IMR-90 (cell line): ENCODE measurements at regions not wholly inside any gene's neighbourhood (a gene's known extent, or its start where the extent isn't known, plus 50 kb on each side); places are given as distances from the start of the nearest gene placed in this dataset.

Source experiments
- ATAC-seq: fragments of 200-7000 bp; cut with Tn5 transposase; 2 replicates; pipeline ENCODE4 v1.9.1; 2020; ENCODE audit warnings: low read depth, mild to moderate bottlenecking, moderate library complexity
- BruUV-seq: library from RNA; stranded (reverse); fragments of 400-500 nt; replicated peaks from 2 replicates; lab custom pipeline; 2021; lab: Mats Ljungman, UMichigan
- CTCF ChIA-PET: fragments of 300-600 bp; formaldehyde crosslinking; extraction: SDS; loops from one replicate; lab custom pipeline; 2021; ENCODE audit warnings: antibody characterized with exemption; lab: Yijun Ruan, JAX
- POLR2A ChIA-PET: fragments of 300-600 bp; sonication (Branson Sonifier 250); formaldehyde crosslinking; loops from one replicate; lab custom pipeline; 2022; ENCODE audit warnings: antibody characterized with exemption; ENCODE audit not compliant: unreplicated experiment; lab: Charles Lee
- DNase-seq: peaks from one replicate; pipeline ENCODE4 v3.0.0; 2013
- H2AFZ ChIP-seq: replicated peaks from 2 replicates; pipeline ENCODE3; 2013; ENCODE audit warnings: low read length, mild to moderate bottlenecking; ENCODE audit not compliant: poor library complexity
- H2AK5ac ChIP-seq: 2 replicates; pipeline ENCODE4 v1.6.1; 2013; ENCODE audit warnings: low read depth, low read length, inconsistent platforms
- H2AK9ac ChIP-seq: replicated peaks from 2 replicates; pipeline ENCODE3; 2013; ENCODE audit warnings: mild to moderate bottlenecking, low read depth, low read length, moderate library complexity; ENCODE audit not compliant: poor library complexity
- H2BK120ac ChIP-seq: 2 replicates; pipeline ENCODE4 v1.6.1; 2013; ENCODE audit warnings: low read depth, low read length, inconsistent platforms
- H2BK15ac ChIP-seq: 3 replicates; pipeline ENCODE4 v1.6.1; 2013; ENCODE audit warnings: low read depth, low read length, inconsistent platforms
- H2BK20ac ChIP-seq: 2 replicates; pipeline ENCODE4 v1.6.1; 2013; ENCODE audit warnings: low read depth, mild to moderate bottlenecking, inconsistent platforms, low read length, moderate library complexity
- H2BK5ac ChIP-seq: 2 replicates; pipeline ENCODE4 v1.6.1; 2013; ENCODE audit warnings: mild to moderate bottlenecking, low read depth, low read length, inconsistent platforms; ENCODE audit not compliant: poor library complexity, severe bottlenecking
- H3K14ac ChIP-seq: replicated peaks from 2 replicates; pipeline ENCODE4 v1.6.1; 2013; ENCODE audit warnings: low read depth, low read length, inconsistent platforms
- H3K18ac ChIP-seq: 2 replicates; pipeline ENCODE4 v1.6.1; 2013; ENCODE audit warnings: low read depth, low read length, control low read depth
- H3K23ac ChIP-seq: 2 replicates; pipeline ENCODE4 v1.6.1; 2013; ENCODE audit warnings: low read depth, low read length, inconsistent platforms
- H3K27ac ChIP-seq: 2 replicates; pipeline ENCODE4 v1.5.1; 2013; ENCODE audit warnings: mild to moderate bottlenecking, control low read depth, low read length; ENCODE audit not compliant: insufficient read depth
- H3K27me3 ChIP-seq: 2 replicates; pipeline ENCODE4 v1.6.1; 2013; ENCODE audit warnings: low read length; ENCODE audit not compliant: control insufficient read depth, insufficient read depth
- H3K36me3 ChIP-seq: 2 replicates; pipeline ENCODE4 v1.6.1; 2013; ENCODE audit warnings: low read length, mixed read lengths; ENCODE audit not compliant: control insufficient read depth, insufficient read depth
- H3K4ac ChIP-seq: 2 replicates; pipeline ENCODE4 v1.6.1; 2013; ENCODE audit warnings: low read depth, low read length, inconsistent platforms
- H3K4me1 ChIP-seq: 2 replicates; pipeline ENCODE4 v1.6.1; 2013; ENCODE audit warnings: low read length, mixed read lengths; ENCODE audit not compliant: control insufficient read depth, insufficient read depth
- H3K4me2 ChIP-seq: 2 replicates; pipeline ENCODE4 v1.6.1; 2013; ENCODE audit warnings: low read depth, mild to moderate bottlenecking, control low read depth, low read length, moderate library complexity
- H3K4me3 ChIP-seq: 2 replicates; pipeline ENCODE4 v1.5.1; 2013; ENCODE audit warnings: low read depth, mild to moderate bottlenecking, control low read depth, low read length, moderate library complexity; ENCODE audit not compliant: insufficient read depth
- H3K56ac ChIP-seq: 2 replicates; pipeline ENCODE4 v1.6.1; 2013; ENCODE audit warnings: low read length, inconsistent platforms; ENCODE audit not compliant: insufficient read depth; ENCODE audit errors: extremely low read depth
- H3K79me1 ChIP-seq, 2 experiments: 2 replicates each; pipeline ENCODE4 v1.6.1; 2013; ENCODE audit warnings: low read length in 2 of 2, inconsistent platforms in 1 of 2, low read depth in 1 of 2
- H3K9ac ChIP-seq: 2 replicates; pipeline ENCODE4 v1.6.1; 2013; ENCODE audit warnings: low read depth, low read length, control low read depth
- H3K9me1 ChIP-seq: 2 replicates; pipeline ENCODE4 v1.6.1; 2013; ENCODE audit warnings: low read length, inconsistent platforms; ENCODE audit not compliant: insufficient read depth
- H3K9me3 ChIP-seq: 2 replicates; pipeline ENCODE4 v1.6.1; 2013; ENCODE audit warnings: low read length; ENCODE audit not compliant: control insufficient read depth, insufficient read depth
- H4K20me1 ChIP-seq: 2 replicates; pipeline ENCODE4 v1.6.1; 2013; ENCODE audit warnings: low read length, inconsistent platforms; ENCODE audit not compliant: insufficient read depth
- H4K5ac ChIP-seq: 2 replicates; pipeline ENCODE4 v1.6.1; 2013; ENCODE audit warnings: mild to moderate bottlenecking, low read depth, low read length, control low read depth
- H4K8ac ChIP-seq, 2 experiments: 2 replicates each; pipeline ENCODE4 v1.6.1; 2013; ENCODE audit warnings: low read depth in 2 of 2, low read length in 2 of 2, control low read depth in 1 of 2, inconsistent platforms in 1 of 2
- H4K91ac ChIP-seq: 2 replicates; pipeline ENCODE4 v1.6.1; 2013; ENCODE audit warnings: low read depth, low read length, inconsistent platforms; ENCODE audit not compliant: insufficient read depth
- BHLHE40 ChIP-seq: fragments of 150-350 bp; IDR thresholded peaks from 2 replicates; pipeline ENCODE4 v1.6.1; 2016; ENCODE audit warnings: mild to moderate bottlenecking, low read depth, low read length
- CEBPB ChIP-seq: IDR thresholded peaks from 2 replicates; pipeline ENCODE4 v1.6.1; 2012; ENCODE audit warnings: low read depth, low read length, improper control_type of control experiment
- CHD1 ChIP-seq: IDR thresholded peaks from 2 replicates; pipeline ENCODE4 v1.6.1; 2012; ENCODE audit warnings: low read depth, low read length, improper control_type of control experiment
- FOS ChIP-seq: fragments of 150-350 bp; IDR thresholded peaks from 2 replicates; pipeline ENCODE4 v1.6.1; 2016; ENCODE audit warnings: low read depth, low read length
- MAFK ChIP-seq: IDR thresholded peaks from 2 replicates; pipeline ENCODE4 v1.6.1; 2012; ENCODE audit warnings: low read depth, low read length, improper control_type of control experiment
- MAZ ChIP-seq: IDR thresholded peaks from 2 replicates; pipeline ENCODE4 v1.6.1; 2012; ENCODE audit warnings: low read depth, mild to moderate bottlenecking, low read length, improper control_type of control experiment, moderate library complexity, borderline replicate concordance
- MXI1 ChIP-seq: IDR thresholded peaks from 2 replicates; pipeline ENCODE4 v1.6.1; 2012; ENCODE audit warnings: low read depth, mild to moderate bottlenecking, low read length, moderate library complexity, borderline replicate concordance
- NFE2L2 ChIP-seq: fragments of 150-350 bp; IDR thresholded peaks from 2 replicates; pipeline ENCODE4 v1.6.1; 2016; ENCODE audit warnings: low read depth, mild to moderate bottlenecking, low read length
- POLR2A ChIP-seq: IDR thresholded peaks from 2 replicates; pipeline ENCODE4 v1.6.1; 2012; ENCODE audit warnings: mild to moderate bottlenecking, low read depth, low read length
- RAD21 ChIP-seq: IDR thresholded peaks from 2 replicates; pipeline ENCODE4 v1.6.1; 2012; ENCODE audit warnings: low read length, improper control_type of control experiment
- RCOR1 ChIP-seq: IDR thresholded peaks from 2 replicates; pipeline ENCODE4 v1.6.1; 2012; ENCODE audit warnings: mild to moderate bottlenecking, low read length, improper control_type of control experiment; ENCODE audit not compliant: insufficient replicate concordance
- RFX5 ChIP-seq: IDR thresholded peaks from 2 replicates; pipeline ENCODE4 v1.8.0; 2012; ENCODE audit warnings: low read depth, mild to moderate bottlenecking, low read length, moderate library complexity
- WGBS, 2 experiments: methylation state at CpG; one replicate each; pipeline versions ENCODE4 v1.1.5 to v1.1.7; 2013; ENCODE audit warnings: missing lambda C conversion rate in 2 of 2; ENCODE audit not compliant: insufficient read length in 1 of 2; ENCODE audit errors: extremely low coverage in 2 of 2; 5-methylcytosine and 5-hydroxymethylcytosine counted together
- dilution Hi-C: fragments of 300-500 bp; cut with HindIII; formaldehyde crosslinking; loops from one replicate; pipeline ENCODE4 v1.14.3; 2018; ENCODE audit warnings: low sequenced_read_pairs; ENCODE audit not compliant: unreplicated experiment
- in situ Hi-C: fragments of 300-500 bp; cut with MboI; formaldehyde crosslinking; loops from 3 replicates; pipeline ENCODE4 v1.14.3; 2019; ENCODE audit warnings: low sequenced_read_pairs, inconsistent platforms, mixed read lengths
- intact Hi-C: fragments of 100-400 bp; cut with micrococcal nuclease; formaldehyde crosslinking; loops from 2 replicates; pipeline ENCODE4 v1.10.0; 2022
- TF ChIP-seq, protein P1 (sequence below): fragments of 150-350 bp; IDR thresholded peaks from 2 replicates; pipeline ENCODE4 v1.6.1; 2016; ENCODE audit warnings: low read depth, mild to moderate bottlenecking, low read length, moderate library complexity, borderline replicate concordance
- TF ChIP-seq, protein P2 (sequence below): conservative IDR thresholded peaks from 2 replicates; pipeline ENCODE4 v1.5.1; 2012; ENCODE audit warnings: mild to moderate bottlenecking, low read depth, low read length, improper control_type of control experiment
- TF ChIP-seq, protein P3 (sequence below): fragments of 150-350 bp; IDR thresholded peaks from 2 replicates; pipeline ENCODE4 v1.6.1; 2017; ENCODE audit warnings: mild to moderate bottlenecking, antibody characterized with exemption, low read length, low read depth

DNA sequence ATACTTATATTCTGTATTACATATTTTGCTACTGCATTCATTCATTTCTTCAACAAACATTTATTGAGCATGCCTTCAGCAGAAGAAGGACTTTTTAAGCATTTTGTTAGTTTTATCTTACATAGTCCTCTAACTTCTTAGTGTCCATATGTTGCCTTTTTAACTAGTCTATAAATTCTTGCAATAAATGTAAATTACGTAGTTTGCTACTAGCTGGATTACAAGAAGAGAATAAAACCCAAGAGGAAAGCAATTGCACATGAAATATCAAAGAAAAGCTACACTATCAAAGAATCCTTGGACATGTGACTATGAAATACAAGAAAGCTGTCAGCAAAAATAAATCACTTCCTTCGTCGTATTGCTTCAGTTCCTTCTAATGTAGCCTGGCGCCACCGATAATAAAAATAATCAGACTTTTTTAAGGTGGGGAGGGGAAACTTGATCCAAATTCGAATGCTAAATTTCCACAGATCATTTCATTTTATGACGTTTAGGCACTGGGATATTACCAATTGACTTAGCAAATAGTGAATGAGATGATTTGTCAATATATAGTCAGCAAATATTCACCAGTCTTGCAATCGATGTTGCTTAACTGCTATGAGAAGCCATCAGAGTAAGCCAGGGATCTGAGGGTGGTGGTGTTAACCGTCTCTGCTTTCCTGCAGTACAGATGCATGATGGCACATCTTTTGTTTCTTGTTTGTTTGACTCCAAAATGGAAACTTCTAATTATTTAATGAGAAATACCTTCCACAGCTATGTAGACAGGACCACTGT is 258.7 kb upstream of the EXOC2 start:
- Histone ChIP-seq H3K4ac (no peak overlapping the region), H4K5ac (no peak overlapping the region), H4K20me1 (no peaks in the 10 kb centered on the region), H3K4me3 (no peak overlapping the region), H2BK15ac (no peak overlapping the region), H3K4me1 (no peaks in the 10 kb centered on the region), H3K9me3 (no peaks in the 10 kb centered on the region), H2BK20ac (no peak overlapping the region), H3K27me3 (peaks cover 3% of the 10 kb centered on the region; the same call in 1 of the 2 replicates), H3K14ac (no peak overlapping the region), H2BK120ac (peak overlapping the region; percentile 10; the same call in 1 of the 2 replicates), H3K27ac (no peak overlapping the region), H3K23ac (no peak overlapping the region), H2BK5ac (no peak overlapping the region), H4K8ac (no peak overlapping the region), H3K18ac (no peak overlapping the region), H3K79me1 (no peaks in the 10 kb centered on the region), H3K56ac (no peak overlapping the region), H3K9ac (no peak overlapping the region), H2AK9ac (no peak overlapping the region), H4K91ac (no peak overlapping the region), H2AFZ (no peak overlapping the region), H3K4me2 (no peak overlapping the region; the same call in 1 of the 2 replicates), H3K36me3 (no peaks in the 10 kb centered on the region), H3K9me1 (no peaks in the 10 kb centered on the region; the same call in 1 of the 2 replicates), H2AK5ac (no peak overlapping the region)
- CTCF ChIA-PET, result interaction anchor here (0.6 kb wide), 1 partner anchor 446 kb away, joined by 3 read pairs; no protein-coding TSS in a partner anchor
- POLR2A ChIA-PET, result no interaction called here
- no CpG with 5 or more reads among the region's 9 CpGs for WGBS, 2 experiments
- no peak for DNase-seq
- in situ Hi-C loops, result no loop called here
- intact Hi-C loops, result no loop called here
- dilution Hi-C loops, result no loop called here
- BruUV-seq, result no TSS peak
- no peak for ATAC-seq
- TF ChIP-seq RFX5 (no peak), BHLHE40 (no peak), MAFK (no peak), CHD1 (no peak), RAD21 (no peak), CEBPB (no peak), MAZ (no peak), POLR2A (no peak), MXI1 (no peak), FOS (no peak), NFE2L2 (no peak), RCOR1 (no peak)
- TF ChIP-seq, protein P1, sequence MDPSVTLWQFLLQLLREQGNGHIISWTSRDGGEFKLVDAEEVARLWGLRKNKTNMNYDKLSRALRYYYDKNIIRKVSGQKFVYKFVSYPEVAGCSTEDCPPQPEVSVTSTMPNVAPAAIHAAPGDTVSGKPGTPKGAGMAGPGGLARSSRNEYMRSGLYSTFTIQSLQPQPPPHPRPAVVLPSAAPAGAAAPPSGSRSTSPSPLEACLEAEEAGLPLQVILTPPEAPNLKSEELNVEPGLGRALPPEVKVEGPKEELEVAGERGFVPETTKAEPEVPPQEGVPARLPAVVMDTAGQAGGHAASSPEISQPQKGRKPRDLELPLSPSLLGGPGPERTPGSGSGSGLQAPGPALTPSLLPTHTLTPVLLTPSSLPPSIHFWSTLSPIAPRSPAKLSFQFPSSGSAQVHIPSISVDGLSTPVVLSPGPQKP, result no peak
- TF ChIP-seq, protein P2, sequence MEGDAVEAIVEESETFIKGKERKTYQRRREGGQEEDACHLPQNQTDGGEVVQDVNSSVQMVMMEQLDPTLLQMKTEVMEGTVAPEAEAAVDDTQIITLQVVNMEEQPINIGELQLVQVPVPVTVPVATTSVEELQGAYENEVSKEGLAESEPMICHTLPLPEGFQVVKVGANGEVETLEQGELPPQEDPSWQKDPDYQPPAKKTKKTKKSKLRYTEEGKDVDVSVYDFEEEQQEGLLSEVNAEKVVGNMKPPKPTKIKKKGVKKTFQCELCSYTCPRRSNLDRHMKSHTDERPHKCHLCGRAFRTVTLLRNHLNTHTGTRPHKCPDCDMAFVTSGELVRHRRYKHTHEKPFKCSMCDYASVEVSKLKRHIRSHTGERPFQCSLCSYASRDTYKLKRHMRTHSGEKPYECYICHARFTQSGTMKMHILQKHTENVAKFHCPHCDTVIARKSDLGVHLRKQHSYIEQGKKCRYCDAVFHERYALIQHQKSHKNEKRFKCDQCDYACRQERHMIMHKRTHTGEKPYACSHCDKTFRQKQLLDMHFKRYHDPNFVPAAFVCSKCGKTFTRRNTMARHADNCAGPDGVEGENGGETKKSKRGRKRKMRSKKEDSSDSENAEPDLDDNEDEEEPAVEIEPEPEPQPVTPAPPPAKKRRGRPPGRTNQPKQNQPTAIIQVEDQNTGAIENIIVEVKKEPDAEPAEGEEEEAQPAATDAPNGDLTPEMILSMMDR, result no peak
- TF ChIP-seq, protein P3, sequence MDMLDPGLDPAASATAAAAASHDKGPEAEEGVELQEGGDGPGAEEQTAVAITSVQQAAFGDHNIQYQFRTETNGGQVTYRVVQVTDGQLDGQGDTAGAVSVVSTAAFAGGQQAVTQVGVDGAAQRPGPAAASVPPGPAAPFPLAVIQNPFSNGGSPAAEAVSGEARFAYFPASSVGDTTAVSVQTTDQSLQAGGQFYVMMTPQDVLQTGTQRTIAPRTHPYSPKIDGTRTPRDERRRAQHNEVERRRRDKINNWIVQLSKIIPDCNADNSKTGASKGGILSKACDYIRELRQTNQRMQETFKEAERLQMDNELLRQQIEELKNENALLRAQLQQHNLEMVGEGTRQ, result no peak
